Fibroblast of skin of back (primary cell): ENCODE measurements at regions not wholly inside any gene's neighbourhood (a gene's known extent, or its start where the extent isn't known, plus 50 kb on each side); places are given as distances from the start of the nearest gene placed in this dataset.
"Not testable (repeated sequence)": the region's sequence is repeated elsewhere in the genome, so short reads cannot be mapped to it uniquely, and the experiment has no call there.

Experiments used
- DNase-seq: peaks from one replicate; pipeline ENCODE4 v3.0.0-alpha.2; 2013

DNA sequence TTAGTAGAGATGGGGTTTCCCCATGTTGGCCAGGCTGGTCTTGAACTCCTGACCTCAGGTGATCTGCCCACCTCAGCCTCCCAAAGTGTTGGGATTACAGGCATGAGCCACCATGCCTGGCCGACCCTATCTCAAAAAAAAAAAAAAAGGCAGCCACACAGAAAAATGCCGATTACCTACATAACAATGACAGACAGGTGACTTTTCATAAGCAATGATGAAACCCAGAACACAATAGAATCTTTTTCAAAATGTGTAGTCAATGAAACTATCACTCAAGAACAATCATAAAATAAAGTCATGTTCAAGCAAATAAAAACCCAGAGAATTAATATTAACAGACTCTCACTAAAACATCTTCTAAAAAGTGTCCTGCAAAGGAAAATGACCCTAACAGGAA is 135.6 kb upstream of the MVB12B start:
- DNase-seq = not testable (repeated sequence)

DNA sequence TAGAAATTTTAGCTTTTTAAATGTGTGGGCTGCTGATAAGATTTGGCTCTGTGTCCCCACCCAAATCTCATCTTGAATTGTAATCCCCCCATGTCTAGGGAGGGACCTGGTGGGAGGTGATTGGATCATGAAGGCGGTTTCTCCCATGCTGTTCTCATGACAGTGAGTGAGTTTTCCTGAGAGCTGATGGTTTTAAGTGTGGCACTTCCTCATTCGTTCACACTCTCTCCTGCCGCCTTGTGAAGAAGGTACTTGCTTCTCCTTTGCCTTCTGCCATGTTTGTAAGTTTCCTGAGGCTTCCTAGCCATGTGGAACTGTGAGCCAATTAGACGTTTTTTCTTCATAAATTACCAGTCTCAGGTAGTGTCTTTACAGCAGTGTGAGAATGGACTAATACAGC is 127.8 kb upstream of the MVB12B start:
- no peak for DNase-seq

DNA sequence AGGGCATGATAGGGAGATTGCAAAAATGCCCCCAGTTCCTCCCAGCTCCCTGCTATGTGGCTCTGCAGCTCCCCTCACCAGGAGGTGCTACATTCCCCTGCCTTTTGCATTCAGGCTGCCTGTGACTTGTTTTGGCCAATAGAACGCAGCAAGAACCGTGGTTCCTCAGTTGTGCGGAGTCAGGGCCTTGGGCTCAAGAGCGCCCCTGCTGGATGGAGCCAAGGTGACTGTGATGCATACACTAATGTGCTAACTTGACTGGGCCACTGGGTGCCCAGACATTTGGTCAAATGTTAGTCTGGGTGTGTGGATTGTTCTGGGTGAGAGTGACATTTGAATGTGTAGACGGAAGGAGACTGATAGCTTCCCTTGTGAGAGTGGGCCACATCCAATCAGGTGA is 123.3 kb upstream of the MVB12B start:
- no peak for DNase-seq

DNA sequence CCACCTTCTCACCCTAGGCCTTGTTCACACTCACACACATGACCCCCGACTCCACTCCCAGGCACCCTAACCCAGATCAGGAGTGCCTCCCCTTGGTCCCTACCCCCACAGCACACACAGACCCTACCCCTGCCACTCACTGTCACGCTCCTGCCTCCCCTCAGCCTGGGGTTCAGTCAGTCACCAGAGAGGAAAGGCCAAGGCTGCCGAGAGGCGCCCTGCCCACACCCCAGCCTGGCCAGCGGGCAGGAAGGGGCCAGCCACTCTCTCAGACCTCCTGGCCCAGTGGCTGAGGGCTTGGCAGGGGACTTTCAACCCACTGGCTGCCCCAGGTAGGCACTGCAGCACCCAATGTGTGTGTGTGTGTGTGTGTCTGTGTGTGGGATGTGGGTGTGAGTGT is 122.4 kb upstream of the MVB12B start:
- no peak for DNase-seq

DNA sequence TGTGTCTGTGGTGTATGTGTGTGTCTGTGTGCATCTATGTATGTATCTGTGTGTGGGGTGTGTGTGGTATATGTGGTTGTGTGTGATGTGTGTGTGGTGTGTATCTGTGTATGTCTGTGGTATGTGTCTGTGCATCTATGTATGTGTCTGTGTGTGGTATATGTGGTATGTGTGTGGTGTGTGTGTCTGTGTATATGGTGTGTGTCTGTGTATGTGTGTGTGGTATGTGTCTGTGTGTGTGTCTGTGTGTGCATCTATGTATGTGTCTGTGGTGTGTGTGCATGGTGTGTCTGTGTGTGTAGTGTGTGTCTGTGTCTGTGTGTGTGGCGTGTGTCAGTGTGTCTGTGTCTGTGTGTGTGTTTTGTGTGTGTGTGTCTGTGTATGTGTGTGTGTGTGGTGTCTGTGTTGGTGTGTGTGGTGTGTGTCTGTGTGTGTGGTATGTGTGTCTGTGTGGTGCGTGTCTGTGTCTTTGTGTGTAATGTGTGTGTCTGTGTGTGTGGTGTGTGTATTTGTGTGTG is 121.9 kb upstream of the MVB12B start:
- no peak for DNase-seq

DNA sequence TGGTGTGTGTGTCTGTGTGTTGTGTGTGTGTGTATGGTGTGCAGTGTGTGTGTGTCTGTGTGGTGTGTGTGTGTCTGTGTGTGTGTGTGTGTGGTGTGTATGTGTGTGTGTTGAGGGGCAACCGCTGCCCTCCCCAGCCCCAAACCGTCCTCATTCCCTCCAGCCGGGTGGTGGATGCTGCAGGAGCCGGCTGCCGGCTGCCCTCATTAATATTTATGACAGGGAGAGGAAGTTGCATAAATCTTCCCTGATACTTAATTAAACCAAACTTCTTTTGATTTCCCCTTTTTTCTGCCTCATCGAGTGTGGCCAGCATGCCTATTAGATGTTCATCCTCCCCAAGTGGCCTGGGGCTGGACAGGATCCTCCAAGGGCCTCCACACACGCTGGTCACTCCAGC is 121.4 kb upstream of the MVB12B start:
- DNase-seq = no peak

DNA sequence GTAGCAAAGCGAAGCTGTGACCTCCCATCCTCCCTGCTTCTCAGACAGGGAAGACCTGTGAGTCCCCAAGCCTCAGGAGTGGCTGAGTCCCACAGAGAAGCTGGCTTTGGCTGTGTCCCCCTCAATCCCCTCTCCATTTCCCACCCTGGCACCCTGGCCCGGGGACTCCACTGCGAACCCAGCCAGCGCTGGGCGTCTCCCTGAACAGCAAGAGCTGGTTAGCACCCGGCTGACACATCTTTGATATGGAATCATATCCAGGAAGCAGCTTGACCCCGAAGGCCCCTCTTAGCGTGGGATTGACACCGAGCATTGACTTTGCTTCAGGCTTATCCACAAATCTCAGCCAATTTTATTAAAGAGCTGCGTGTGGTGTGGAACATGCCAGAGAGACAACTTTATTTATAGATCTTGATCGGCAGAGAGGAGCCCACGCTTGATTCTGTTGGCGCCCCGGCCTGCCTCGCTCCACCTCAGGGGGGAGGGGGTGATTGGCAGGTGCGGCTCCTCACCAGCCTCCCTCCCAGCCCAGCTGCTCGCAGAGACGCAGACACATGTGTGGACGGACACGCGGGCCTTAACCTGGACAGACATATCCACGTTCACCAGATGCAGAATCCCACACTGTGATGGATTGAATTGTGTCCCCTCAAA is 120.7 kb upstream of the MVB12B start:
- DNase-seq = no peak

DNA sequence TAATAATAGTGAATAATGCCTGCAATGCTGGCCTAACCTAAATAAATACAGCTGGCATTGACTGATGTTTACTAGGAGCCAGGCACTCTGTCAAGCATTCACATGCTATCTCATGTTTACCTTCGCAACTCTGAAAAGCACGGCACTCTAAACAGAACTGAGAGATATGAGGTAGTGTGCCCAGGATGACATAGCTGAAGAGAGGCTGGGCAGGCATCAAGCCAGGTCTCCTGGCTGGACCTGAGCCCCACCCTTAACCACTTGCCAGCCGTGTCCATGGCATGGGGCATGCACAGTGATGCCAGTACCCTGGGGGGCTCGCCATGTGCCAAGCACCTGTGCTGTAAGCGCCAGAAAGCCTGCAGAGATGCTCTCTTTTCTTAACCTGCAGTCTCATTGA is 119.4 kb upstream of the MVB12B start:
- DNase-seq = no peak

DNA sequence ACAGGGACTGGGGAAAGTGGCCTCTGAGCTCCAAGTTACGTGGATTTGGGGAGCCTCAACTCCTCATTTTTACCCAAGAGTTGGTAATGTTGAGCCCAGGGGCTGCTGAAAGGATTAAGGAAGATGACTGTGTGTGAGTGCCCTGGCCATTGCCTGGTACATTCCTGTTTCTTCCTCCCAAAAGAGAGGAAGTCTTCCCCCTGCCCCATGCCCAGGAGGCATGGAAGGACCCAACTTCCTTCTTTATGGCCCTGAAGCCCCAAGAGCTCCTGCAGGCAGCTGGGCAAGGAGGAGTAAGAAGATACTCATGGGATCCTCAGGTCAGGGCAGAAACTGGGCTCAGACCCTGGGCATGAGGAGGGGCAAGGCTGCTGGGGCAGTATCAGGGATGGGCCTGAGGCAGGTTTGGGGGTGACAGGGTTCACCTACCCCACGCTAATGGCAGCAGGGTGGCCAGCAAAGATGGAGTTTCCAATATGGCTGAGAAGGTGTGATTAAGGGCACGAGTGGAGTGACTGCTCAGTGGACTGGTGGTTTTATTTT is 118.3 kb upstream of the MVB12B start:
- DNase-seq = no peak

DNA sequence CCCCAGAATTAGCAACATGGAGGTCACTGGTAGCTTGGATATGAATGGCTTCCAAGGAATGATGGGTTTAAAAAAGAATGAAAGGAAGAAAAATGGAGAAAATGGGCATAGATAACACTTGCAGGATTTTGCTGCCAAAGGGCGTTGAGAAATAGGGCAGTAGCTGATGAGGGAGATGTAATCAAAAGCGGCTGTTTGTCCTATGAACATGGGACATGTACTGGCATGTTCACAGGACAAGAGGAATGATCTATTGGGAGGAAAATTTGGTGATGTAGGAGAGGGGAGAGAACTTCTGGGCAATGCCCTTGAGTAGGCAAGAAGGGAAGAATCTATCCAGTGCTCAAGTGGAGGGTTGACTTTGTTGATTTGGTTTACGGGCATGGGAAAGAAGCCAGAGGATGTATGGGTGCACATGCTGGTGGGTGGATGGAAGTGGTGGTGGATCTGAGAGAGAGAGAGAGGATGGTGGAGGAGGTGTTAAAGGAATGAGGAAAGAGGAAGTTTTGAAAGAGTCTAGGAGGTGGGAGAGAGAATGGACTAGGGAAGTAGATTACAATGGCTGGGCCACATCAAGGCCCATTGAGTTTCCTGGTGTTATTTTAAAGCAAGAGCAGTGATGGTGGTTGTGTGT is 115.1 kb upstream of the MVB12B start:
- DNase-seq = no peak

DNA sequence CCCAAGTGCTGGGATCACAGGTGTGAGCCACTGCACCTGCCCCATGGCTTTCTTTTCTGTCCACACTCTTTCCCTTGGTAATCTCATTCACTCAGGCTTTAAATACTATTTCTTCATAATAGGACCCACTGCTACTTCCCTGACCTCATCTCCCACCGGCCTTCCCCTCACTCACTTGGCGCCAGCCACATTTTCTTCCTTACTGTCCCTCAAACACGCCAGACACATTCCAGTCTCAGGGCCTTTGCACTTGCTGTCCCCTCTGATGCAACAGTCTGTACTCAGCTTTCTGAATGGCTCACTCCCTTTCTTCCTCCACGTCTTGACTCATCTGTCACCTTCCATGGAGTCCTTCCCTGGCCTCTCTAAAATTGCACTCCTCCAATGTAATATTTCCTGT is 111.1 kb upstream of the MVB12B start:
- no peak for DNase-seq

DNA sequence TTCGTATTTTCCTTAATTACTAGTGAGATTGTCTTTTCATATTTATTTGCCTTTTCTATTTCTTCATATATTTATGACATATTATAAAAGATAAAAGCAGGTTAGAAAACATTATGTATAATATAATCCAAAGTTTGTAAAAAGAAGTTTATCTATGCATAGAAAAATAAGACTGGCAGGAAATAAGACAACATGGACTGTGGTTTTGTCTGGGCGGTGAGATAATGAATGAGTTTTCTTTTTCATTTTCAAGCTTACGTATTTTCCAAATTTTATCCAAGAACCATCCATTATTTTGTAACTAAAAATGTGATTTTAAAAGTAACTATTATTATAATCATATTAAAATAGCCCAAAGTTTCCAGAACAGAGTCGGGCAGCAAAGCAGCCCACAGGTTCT is 109.8 kb upstream of the MVB12B start:
- DNase-seq = no peak

DNA sequence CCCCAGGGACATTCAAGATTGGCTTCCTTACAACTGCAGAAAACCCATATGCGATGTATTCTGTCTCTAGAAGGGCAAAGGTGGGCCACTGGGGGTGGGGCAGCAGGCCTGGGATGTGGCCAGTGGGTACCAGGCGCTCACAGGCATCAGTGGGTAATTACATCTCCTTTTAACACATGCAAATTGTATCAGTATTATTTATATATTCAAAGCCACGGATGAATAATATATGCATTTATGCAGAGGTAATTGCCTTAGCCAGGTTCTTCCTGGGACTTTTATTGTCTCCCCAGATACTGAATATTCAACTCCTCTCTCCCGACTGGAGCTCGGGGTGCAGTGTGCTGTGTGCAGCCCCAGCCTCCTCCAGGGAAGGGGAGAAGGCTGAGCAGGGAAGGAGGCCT is 109.4 kb upstream of the MVB12B start:
- no peak for DNase-seq

DNA sequence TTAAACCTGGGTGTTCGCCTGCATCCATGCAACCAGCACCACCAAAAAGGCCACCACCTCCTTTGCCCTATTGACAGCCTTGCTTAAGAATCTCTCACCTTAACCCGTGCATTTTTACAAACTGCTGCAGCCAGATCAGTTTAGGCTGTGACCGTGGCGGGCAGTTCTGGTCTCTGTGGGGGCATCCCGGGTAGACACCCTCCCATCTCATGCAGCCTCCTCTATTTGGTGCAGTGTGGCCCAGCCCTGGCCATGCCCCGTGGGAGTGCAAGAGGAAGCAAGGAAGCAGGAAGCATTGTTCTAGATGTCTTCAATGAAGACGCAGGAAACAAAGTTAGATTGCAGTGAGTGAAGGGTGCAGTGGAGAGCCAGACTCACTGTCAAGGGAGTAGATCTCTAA is 108.8 kb upstream of the MVB12B start:
- no peak for DNase-seq

DNA sequence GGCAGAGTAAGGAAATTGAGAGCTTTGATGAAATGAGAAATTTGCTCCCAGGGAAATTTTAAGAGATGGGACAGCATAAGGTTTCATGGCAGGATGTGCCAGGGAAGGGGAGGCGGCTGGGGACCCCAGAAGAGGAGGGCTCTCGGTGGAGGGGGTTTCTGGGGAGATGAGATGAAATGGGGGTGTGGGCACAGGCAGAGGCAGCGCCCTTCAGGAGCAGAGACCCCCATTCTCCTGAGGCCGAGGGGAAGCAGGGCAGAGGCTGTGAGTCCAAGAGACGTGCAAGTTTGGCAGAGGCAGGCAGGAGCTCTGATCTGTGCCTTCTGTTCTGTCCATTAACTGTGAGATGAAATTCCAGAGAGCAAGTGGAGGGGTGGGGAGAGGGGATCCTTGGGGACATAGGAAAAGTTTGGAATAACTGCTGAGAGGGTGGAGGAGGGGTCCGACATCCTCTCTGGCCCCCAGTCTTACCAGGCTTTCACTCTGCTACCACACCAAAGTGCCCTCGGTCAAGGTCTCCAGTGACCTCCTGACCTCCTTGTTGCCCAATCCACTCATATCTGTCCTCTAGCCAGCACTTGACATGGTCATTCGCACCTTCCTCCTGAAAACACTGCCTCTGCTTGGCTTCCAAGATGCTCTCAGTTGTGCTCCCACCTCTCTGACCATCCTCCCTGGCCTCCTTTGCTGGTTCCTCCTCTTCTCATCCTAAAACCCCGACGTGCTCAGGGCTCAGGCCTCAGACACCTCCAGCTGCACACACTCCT is 108.1 kb upstream of the MVB12B start:
- DNase-seq = no peak

DNA sequence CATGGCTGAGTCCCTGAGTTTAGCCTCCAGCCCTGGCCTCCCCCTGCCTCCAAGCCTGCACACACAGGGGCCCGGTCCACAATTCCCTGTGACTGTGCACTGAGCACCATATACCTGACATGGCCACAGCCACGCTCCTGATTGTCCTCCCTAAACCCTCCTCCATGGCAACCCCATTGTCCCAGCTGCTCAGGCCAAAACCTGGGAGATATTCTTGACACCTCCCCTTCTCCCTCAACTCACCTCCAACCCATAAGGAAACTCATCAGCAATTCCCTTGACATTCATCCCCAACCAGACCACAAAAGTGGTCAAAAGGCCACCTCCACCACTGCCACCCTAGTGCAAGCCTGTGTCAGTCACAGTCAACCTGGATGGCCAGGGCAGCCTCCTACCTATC is 107.5 kb upstream of the MVB12B start:
- no peak for DNase-seq

DNA sequence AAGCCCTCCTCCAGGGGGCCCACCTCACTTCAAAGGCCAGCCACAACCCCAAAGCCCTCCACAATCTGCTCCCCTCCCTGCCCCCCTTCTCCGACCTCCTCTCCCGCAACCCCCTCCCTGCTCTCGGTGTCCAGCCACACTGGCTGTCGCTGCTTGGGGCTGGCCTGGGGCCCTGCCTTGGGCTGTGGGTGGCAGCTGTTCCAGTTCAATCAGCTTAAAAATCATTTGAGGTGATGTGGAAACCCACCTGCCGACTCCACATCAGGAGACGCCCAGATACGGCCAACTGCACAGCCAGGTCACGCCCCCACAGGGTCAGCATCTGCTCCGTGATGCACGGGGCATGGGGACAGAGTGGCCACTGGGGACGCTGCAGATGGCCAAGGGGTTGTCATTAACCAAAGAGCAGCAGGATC is 107.0 kb upstream of the MVB12B start:
- DNase-seq = no peak

DNA sequence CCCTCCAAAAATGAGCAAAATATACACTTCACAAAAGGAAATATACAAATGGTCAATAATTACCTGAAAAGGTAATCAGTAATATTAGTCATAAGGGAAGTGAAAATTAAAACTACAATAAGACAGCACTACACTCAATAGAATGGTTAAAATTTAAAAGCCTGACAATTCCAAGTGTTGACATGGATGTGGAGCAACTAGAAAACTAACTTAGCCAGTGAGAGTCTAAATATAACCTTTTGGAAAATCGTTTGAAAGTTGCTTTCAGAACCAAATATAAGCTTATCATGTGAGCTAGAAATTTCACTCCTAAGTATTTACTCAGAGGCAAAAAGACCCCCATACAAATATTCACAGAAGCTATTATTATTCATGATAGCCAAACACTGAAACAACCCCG is 105.1 kb upstream of the MVB12B start:
- no peak for DNase-seq

DNA sequence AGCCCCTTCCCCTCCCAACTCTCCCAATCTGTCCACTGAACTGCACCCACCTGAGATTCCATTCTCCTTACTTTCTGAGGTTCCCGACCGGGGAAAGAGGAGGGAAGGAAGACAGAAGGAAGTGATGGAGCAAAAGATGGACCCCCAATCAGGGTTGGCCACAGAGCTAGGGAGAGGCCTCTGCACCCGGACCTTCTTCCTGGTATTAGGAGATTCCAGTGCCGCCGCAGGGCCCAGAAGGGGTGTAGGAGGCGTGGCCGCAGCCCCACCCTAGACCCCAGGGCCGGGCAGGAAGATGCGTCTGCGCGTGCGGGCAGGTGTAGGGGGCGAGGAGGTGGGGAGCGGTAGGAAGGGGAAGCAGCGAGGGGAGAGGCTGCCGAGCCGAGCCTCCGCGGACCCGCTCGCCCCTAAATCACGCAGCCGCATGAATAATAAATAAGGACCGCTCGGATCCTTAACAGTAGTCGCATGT is 104.2 kb upstream of the MVB12B start:
- no peak for DNase-seq

DNA sequence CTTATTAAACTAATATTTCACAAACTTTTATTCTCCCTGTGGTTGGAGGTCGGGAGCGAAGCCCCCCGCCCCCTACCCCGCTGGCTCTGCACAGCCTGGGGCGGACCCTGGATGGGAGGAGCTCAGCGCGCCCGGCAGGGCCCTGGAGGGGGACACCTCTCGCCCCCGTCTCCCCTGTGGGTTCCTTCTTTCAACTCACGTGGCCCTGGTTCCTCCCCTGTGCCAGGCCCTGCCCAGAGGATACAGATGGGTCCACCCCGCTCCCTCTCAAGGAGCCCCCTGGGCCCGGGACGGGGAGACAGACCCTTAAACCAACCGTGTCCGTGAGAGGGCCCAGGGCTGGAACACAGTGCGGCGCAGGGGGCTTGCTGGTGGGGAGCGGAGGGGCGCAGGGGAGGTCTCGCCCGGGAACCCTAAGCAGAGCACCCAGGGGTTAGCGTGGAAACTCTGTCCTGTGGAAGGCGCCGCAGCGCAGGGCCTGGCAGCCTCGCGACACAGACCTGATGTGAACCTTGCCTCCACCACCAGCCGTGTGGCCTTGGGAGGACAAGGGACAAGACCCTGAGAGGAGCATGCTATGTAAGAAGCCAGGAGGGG is 103.7 kb upstream of the MVB12B start:
- DNase-seq = no peak

DNA sequence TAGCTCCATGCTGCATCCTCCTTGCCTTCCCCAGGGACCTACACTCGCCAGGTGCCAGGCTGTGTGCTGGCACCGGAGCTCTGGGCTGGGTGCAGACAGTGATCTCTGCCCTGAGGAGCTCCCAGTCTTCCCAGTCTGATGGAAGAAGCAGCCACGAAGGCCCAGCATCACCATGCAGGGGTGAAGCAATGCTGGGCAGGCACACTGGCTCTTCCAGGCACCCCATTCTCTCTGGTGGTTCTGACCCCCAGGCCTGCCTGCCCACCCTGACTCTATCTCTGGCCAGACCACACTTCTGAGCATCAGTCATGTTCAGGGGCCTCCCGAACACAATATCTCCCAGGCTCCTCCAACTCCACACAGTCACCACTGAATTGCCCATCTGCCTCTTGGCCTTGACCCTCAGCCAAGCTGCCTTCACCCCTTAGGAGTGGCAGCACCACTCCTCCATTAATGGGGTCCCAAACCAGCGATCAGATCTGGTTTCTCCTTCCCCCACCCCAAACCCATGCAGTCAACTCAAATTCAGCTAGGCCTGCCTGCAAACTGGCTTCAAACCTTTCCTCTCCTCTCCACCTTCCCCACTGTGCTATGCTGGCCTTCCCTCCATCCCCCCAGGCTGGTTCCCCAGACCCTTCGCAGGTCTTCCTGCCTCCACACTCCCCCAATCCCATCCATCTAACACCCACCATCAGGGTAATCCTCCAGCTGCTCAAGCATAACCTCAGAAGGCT is 102.7 kb upstream of the MVB12B start:
- DNase-seq = no peak
